Activated CD8-positive, alpha-beta memory T cell treated with anti-CD3 and anti-CD28 coated beads, Interleukin-2, amount 50 U/mL, for 4 hours (primary cell): ENCODE measurements at regions not wholly inside any gene's neighbourhood (a gene's known extent, or its start where the extent isn't known, plus 50 kb on each side); places are given as distances from the start of the nearest gene placed in this dataset.
"Not testable (repeated sequence)": the region's sequence is repeated elsewhere in the genome, so short reads cannot be mapped to it uniquely, and the experiment has no call there.

Experiments used
- DNase-seq: peaks from one replicate; pipeline ENCODE4 v3.0.0-alpha.2; 2020

DNA sequence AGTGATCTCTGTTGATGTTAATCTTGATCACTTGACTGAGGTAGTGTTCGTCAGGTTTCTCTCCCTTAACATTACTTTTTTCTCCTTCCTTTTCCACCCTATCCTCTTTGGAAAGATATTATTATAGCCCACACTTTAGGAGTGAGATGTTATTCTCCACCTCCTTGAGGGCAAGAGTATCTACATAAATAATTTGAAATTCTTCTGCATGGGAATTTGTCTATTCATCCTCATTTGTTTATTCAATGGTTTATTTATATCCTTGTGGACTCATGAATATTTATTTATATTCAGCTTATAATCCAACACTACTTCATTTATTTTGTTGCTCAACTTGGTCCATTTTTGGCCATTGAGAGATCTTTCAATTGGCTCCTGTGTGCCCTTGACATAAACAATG is 750.4 kb downstream of the EPHA4 start:
- no peak for DNase-seq

DNA sequence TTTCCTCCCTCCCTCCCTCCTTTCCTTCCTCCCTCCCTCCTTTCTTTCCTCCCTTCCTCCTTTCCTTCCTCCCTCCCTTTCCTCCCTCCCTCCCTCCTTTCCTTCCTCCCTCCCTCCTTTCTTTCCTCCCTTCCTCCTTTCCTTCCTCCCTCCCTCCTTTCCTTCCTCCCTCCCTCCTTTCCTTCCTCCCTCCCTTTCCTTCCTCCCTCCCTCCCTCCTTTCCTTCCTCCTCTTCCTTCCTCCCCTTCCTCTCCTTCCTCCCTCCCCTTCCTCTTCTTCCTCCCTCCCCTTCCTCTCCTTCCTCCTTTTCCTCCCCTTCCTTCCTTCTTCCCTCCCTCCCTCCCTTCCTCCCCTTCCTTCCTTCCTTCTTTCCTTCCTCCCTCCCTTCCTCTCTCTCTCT is 748.5 kb downstream of the EPHA4 start:
- not testable (repeated sequence) for DNase-seq

DNA sequence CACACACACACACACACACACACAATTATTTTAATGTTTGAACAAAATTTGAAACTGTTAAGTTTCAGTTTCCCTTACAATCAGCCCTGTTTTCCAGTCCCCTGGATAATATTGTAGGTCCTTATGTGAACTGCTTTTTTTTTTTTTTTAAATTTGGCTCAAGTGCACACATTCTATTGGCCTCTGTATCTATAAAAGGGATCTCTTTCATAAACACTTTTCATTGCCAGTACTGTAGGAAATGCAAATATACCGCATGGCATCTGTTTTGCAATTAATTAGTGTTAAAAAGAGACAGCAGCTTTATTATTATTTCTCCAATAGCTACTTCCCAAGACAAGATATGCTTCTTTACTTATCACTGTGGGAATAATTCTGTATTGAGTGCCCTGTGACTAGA is 738.7 kb downstream of the EPHA4 start:
- no peak for DNase-seq

DNA sequence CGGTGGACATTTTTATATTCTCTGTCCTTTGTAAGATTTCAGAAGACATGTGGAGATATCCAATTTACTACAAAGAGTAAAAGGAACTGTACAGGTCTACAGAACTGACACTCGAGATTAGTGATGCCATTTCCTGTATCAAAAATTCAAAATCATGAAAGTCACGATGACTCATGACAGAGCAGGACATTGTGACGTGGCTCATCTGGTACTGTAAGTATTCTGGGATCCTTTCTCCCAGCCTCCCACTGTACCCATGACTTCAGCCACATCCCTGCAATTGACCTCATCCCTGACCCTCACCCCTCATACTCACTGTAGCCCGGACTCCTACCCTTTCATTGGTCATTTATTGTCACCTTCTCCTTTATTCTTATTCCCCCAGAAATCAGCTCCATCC is 736.5 kb downstream of the EPHA4 start:
- DNase-seq, result no peak

DNA sequence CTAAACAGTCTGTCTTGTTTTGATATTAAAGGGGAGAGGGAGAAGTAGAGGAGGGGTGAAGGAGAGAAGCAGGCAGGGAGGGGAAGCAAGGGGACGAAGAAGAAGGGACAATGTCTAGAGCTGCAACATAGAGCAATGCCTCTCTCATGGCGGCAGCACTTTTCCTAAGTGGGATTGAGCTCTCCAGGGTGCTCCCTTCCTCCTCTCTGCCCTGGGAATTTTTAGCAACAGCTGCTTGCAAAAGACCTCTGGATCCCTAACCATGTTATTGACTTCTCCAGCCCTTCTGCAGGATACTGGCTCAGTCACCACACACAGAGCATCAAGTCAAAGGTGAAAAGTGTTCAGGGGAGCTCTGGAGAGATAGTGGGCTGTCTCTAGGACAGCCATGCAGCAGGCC is 734.9 kb downstream of the EPHA4 start:
- no peak for DNase-seq

DNA sequence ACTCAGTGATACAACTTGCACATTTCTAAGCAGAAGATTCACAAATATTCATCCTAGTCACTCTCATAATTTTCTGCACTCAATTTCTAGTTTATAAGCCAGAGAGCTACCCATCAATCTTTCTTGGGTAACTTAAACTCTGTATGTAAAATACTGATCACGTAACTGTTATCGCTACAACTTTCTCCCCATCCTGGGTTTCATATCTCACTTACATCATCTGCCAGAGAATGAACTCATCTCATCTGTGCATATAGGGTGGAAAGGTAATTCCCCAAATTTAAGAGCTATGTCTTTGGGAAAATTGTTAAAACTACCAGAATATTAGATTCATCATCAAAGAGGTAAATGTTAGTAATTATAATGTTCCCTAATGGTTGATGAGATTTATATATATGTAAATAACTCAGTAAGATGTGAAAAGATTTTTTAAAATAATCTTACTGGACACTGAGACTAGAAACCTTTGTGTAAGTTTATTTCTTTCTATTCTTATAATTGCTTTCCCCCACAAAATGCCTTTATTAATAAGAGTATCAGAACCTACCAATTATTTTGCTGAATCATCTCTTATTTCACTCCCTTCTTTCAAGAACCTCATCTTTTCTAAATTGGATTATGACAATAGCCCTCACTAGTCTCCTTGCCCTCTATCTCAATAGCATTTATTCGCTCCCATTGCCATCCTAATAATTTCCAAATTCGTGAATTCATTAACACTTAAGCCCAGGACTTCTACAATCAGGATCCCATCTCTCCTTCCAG is 729.0 kb downstream of the EPHA4 start:
- DNase-seq, result no peak

DNA sequence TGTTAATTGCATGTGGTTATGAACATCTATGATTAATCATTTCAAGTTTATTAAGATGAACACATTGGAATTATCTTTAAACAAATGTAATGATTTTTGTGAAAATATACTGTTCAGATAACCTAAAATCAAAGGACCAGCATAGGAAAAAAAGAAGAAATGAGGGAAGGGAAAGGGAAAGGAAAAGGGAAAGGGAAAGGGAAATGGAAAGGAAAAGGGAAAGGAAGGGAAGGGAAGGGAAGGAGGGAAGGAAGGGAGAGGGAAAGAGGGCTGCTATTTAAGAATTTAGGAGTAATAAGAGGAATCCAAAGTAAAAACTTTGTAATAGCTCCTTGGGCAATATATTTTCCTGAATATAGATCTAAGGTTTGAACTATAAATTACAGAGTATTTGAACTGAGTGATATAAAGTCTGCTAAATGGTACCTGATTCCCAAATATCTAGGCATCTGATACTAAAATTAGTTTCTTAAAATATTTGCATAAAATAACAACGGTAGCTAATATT is 726.3 kb downstream of the EPHA4 start:
- DNase-seq, result no peak

DNA sequence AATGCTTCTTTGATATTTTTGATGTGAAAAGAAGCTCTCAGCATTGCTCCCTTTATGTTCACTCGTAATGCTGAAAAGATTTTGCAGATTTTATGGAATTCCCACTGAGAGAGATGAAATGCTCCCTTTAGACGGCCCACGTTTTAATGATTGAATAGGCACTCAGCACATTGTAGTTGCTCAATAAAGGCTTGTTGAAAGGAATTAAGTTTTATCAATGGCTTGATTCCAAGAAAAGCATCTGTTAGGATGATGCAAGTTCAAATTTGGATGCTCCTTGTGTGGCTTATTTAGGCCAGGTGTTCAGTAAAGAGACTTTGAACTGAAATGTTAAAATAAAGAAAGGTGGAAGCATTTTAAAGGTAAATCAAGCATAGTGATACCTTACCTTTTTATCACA is 725.1 kb downstream of the EPHA4 start:
- no peak for DNase-seq

DNA sequence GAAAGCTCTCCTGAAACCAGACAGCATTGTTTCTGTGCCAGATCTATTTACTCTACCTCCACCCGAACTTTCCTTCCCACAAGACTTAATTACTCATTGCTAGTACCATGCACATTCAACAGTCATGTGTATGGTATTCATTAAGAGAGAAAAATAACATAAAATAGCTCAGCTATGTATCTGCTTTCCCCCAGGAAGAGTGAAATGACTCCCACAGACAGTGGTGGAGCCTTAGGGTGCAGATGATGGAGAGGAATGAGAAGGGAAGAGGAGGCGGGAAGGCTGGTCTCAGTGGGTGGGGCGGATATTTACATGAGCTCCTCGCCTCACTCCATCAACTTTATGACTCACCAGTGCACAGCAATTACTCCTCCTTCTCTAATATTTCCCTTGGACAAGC is 724.5 kb downstream of the EPHA4 start:
- no peak for DNase-seq

DNA sequence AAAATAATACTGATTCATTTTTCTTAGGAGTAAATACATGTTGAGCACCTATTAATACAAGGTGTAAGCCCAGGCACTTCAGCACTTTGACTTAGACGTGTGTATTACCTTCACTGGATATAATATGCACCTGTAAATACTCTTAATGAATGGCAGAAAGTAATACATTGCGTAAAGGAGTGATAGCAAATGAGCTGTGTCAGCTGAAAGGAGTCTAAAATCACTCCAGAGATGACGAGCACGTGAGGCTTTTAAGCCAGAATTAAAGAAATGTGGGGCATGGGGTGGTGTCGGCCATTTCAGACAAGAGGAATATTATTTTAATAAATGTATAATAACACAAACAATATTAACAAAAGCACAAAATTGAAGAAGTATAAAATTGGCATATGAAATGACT is 722.7 kb downstream of the EPHA4 start:
- no peak for DNase-seq

DNA sequence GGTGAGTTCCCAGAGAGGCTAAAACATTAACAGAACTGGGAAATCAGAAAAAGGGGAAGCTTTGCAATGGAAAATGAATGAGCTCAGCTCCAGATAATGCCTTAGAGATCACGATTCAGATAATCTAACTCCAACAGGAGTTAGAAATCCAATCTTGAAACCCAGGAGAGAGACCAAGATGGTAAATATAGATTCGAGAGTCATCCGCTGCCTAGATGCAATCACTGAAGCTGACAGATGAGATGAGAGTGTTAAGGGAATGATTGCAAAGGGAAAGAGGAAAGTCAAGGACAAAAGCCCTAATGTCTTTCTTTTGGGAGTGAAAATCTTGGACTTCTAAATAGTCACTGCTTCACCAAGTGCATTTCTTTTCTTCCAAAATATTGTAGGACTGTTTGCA is 722.0 kb downstream of the EPHA4 start:
- DNase-seq, result no peak

DNA sequence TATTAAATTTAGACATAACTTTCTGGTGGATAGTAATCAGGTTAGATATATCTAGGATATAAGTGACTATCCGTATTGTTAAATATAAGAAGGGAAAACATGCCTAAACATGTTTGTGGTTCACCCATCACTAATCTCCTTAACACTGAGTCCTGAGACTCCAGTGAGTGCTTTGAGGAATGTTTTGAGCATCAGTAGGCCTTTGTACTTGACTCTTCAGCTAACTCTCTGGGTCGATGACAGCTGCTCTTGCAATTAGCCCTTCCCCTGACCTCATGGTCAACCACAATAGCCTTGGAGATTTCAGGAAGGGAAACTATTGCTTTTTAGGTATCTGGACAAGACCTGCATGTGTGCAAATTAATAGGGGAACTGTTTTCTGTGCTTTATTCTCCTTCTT is 716.8 kb downstream of the EPHA4 start:
- no peak for DNase-seq

DNA sequence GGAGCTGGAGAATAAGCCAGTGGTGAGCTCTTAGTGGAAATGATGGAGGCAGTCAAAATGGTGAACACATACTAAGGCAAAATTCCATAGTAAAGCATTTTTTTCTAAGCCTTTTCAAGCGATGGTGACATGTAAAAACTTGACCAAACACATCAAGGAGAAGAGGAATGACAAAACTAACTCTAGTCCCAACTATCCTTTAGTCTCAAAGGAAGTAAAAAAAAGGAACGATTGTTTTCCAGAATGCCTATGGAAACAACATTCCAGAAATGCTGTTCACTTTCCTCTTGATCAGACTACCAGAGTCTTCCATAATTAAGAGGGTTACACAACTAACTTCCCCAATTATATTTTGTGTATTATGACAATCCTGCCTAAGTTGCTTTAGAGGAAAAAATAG is 715.6 kb downstream of the EPHA4 start:
- no peak for DNase-seq

DNA sequence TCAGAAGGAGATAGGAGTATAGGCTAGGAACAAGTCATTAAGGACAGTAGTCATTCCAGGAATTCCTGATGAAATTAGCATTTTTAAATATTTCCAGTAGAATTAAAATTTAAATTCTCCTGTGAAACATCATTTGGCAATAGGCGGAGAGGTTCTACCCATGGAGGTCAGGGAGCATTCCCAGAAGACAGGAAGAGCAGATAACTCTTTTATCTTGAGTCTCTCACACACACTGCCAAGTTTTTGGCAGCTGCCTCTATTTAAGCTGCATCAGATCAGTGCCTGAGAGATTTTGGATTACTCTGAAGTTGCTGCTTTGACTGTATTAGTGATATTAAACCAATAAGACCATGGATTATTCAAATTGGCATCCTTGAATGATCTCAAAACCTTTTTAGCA is 714.7 kb downstream of the EPHA4 start:
- DNase-seq, result no peak

DNA sequence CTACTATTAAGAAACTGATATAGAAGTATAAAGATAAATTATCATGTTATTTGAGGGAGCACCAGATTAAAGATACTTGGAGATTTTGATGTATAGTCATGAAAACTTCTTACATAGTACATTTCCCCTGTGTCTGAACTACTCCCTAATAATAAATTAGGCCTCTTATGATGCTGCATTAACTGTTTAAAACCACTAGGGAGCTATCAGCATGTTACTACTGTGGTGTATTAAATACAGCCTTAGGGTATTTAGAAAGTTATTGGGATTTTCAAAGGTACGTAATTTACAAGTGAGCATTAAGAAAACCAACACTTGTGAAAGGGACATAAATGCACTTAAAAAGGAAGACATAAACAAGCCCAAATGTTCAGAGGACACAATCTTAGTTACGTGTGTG is 714.0 kb downstream of the EPHA4 start:
- no peak for DNase-seq

DNA sequence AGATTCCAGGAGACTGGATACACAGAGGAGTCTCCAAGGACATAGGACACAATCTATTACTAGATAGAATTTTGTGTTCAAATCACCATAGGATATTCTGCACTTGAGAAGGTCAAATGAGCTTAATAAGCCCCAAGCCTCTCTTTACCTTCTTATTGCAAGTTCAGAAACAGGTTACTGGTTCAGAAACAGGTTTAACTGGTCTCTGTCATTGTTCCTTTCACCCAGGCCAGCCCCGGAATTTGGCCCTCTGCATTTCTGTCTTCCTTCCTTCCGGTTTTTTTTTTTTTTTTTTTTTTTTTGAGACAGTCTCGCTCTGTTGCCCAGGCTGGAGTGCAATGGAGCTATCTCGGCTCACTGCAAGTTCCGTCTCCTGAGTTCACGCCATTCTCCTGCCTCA is 700.2 kb downstream of the EPHA4 start:
- DNase-seq, result no peak

DNA sequence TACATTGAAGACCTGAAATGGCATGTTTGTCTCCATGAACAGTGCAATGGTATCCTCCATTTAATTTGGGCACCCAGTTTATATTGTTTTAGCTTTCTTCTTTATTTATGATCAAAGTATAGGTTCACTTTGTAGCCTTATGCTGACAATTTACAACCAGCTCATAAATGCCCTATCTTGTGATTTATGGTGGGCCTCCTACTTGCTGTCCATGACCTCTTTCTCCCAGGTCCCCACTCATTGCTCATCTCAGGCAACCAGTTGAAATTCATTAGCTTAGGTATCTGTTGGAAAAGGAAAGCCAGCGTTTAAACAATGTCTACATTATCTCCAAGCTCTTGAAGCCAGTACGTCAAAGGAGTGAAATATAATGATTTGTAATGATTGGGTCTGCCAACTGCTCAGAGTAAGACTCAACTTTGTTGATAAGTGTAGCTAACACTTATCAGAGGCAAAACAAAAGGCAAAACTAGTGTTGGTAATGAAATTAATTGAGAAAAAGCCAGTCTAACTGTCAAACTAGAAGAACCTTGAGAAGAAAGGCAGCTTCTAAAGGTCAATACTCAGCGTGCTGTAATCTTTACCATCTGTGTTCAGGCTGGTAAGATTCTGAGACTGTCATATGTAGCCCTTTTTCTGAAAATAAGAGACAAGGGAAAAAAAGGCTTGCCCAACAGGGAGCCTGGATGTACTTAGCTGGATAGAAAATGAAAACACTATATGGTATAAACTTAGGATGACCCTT is 695.9 kb downstream of the EPHA4 start:
- DNase-seq, result no peak

DNA sequence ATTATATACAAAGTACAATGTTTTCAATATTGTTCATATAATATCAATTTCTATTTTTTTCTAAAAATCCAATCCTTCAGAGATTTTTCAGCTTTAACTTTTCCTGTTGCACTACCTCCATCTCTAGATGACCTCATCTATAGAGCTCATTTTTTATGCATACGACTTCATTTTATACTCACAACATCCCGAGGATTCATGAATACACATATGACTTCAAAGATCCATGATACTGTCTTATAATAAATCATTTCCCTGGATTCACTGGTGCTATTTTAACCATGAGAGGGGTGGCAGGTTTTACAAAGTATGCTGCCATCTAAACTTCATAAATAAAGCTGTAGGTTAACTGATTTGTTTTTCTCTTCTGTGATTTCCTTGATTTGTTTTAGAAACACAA is 694.6 kb downstream of the EPHA4 start:
- DNase-seq, result no peak

DNA sequence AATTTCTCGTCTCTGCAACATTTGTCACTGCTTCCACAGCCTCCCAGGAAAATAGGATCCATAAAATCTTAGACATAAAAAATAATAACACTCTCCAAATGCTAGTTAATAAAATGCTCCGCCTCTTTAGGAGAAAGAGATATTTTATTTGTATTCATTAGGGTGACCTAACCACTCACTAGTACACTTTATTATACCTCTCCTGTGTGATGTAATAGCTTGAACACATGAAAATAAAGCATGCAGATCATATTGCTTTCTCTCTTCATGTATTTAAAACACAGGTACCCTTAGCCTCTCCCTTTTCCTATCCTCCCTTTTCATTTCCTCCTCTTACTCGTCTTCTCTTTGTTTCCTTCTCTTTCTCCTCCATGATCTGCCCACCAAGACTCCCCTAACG is 694.2 kb downstream of the EPHA4 start:
- no peak for DNase-seq

DNA sequence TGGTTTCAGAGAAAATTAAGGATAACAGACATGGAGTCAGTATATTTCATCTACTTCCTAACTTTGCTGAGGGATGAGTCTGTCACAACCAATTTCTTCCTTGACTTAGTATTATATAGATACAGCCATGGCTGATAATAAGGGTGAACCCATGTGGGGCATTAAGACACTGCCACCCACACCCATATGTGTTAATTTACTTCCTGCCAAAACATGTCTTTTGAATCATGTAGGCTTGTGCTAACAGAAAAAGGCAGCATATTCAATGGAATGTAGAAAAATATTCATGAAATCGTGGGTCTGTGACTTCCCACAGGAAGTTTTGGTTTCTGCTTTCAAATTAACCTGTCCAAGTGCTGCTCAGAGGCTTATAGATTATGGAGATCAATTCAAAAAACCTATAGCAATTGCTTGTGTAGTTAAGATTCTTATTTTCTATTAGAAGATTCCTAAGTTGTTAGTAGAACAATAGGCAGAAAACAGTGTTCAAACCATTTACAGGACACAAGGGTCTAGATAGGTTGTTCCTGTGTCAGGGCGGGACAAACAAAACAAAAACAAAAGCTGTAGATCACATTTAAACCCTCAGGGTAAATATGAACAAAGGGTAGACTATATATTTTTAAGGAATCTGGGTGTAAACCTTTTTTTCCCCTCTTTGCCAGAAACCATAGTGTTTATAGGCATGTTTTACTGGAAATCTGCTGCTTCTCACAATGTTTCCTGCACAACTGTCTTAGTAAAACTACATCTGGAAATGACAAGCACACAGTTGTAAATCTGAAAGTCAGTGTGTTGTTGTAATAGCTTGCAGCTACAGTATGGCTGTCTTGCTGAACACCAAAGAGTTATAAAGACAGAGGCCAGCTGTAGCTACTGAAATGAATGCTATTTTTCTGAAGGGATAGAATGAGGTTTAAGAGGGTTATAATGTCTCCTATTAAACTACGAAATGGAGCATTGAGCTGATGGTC is 691.2 kb downstream of the EPHA4 start:
- DNase-seq, result no peak

DNA sequence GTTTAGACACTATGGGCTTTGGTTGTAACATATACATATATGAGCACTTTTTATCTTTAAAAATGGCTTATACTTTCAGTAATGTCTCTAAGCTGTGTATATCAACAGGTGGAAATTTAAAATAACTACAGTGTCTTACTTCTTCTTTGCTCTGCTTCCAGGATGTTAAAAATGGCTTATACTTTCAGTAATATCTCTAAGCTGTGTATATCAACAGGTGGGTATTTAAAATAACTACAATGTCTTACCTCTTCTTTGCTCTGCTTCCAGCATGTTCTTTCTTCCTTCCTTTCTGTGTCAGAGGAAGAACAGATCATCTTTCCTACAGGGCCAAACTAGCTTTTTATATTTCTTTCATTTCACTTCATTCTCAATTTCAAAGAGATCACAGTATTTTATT is 689.6 kb downstream of the EPHA4 start:
- DNase-seq, result no peak

DNA sequence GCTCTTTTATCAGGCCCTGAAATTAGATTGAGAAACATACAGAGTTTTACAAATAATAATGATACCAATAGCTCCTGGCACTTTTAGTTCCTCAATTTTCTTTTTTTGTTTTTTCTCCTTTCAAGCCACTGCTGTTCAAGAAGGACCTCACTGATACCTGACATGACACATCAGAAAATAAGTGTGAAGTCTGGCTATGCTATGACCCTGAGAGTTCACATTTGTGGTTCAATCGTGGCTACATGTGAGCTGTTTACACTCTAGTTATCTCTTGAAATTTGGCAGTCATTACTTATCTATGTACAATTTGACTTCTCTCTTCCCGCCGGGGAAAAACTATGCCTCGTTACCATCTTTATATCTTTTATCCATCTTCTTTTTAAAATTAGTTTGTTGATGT is 686.5 kb downstream of the EPHA4 start:
- no peak for DNase-seq

DNA sequence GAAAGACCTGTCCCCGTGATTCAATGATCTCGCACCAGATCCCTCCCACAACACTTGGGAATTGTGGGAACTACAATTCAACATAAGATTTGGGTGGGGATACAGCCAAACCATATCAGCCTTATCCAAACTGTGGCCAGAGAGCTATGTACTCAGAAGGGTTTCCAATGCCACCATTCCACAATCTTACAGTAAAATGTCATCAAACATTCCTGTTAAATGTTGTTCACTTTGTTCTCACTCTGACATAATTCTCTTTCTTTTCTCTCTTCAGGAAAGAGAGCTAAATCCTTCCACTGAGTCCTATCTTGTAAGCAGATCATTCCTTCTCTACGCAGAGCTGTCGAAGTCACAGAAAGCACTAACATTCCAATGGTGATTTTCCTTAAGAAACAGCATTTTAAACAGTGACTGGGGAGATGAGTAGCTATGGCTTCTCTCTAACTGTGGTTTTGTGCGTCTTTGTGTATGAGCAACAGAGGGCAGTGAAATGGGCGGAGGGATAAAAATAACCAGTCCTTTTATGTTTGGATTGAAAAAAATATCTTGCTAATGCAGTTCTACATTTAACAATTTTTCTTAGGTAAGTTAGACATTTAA is 684.7 kb downstream of the EPHA4 start:
- DNase-seq, result no peak
